ENCODE measurements at regions not wholly inside any gene's neighbourhood (a gene's known extent, or its start where the extent isn't known, plus 50 kb on each side); places are given as distances from the start of the nearest gene placed in this dataset.

- no peaks in the 10 kb centered on the region for H3K9me3 Mint-ChIP-seq
- no peak for TF ChIP-seq CTCF (IDR thresholded peaks at IDR 0.05)
- no peak for DNase-seq
- peaks cover 7 to 31% of the 10 kb centered on the region in 2 donors for H3K27me3 Mint-ChIP-seq (ENCODE audit: low read depth in 2 of 2)
- Histone ChIP-seq H3K27me3 (ENCODE audit: control insufficient read depth, insufficient read depth, low read length) (no peaks in the 10 kb centered on the region), H3K9me3 (ENCODE audit: control insufficient read depth, insufficient read depth, low read length) (no peaks in the 10 kb centered on the region), H3K36me3 (ENCODE audit: control insufficient read depth, insufficient read depth, low read length) (no peaks in the 10 kb centered on the region), H3K4me1 (ENCODE audit: control insufficient read depth, insufficient read depth, low read length) (no peaks in the 10 kb centered on the region), H3K27ac (ENCODE audit: low read length) (no peak overlapping the region), H3K4me3 (ENCODE audit: low read length) (no peak overlapping the region)
- no peaks in the 10 kb centered on the region for H3K36me3 Mint-ChIP-seq
- H3K4me1 Mint-ChIP-seq, result peaks cover 0 to under 1% of the 10 kb centered on the region in 2 donors
- 100% methylated on average over 2 of the region's 3 CpGs for WGBS (ENCODE audit: insufficient coverage)
- H3K4me3 Mint-ChIP-seq, result no peak overlapping the region
- ATAC-seq, result no peak
- intact Hi-C loops (cut with micrococcal nuclease), result no loop called here
- H3K27ac Mint-ChIP-seq, result no peak overlapping the region
These were observed 237.9 kb downstream of the MAN2A1 start for GRCh38 chr5:109927639-109928038.

GRCh38 chr5:109928046-109928445 lies 238.3 kb downstream of the MAN2A1 start:
- no peak for TF ChIP-seq CTCF (IDR thresholded peaks at IDR 0.05)
- intact Hi-C loops (cut with micrococcal nuclease), result no loop called here
- no peak overlapping the region for H3K4me3 ChIP-seq (ENCODE audit: low read length)
- H3K27ac Mint-ChIP-seq, result no peak overlapping the region
- H3K27ac ChIP-seq (ENCODE audit: low read length), result no peak overlapping the region
- no peaks in the 10 kb centered on the region for H3K36me3 ChIP-seq (ENCODE audit: control insufficient read depth, insufficient read depth, low read length)
- WGBS (ENCODE audit: insufficient coverage), result 100% methylated on average over 1 of the region's 2 CpGs
- H3K27me3 ChIP-seq (ENCODE audit: control insufficient read depth, insufficient read depth, low read length), result no peaks in the 10 kb centered on the region
- no peaks in the 10 kb centered on the region for H3K4me1 ChIP-seq (ENCODE audit: control insufficient read depth, insufficient read depth, low read length)
- ATAC-seq (no peak), DNase-seq (no peak)
- H3K4me3 Mint-ChIP-seq, result no peak overlapping the region
- H3K9me3 ChIP-seq (ENCODE audit: control insufficient read depth, insufficient read depth, low read length), result no peaks in the 10 kb centered on the region
- H3K27me3 Mint-ChIP-seq (ENCODE audit: low read depth in 2 of 2), result peaks cover 7 to 31% of the 10 kb centered on the region in 2 donors
- H3K9me3 Mint-ChIP-seq, result no peaks in the 10 kb centered on the region
- H3K4me1 Mint-ChIP-seq, result no peaks in the 10 kb centered on the region
- no peaks in the 10 kb centered on the region for H3K36me3 Mint-ChIP-seq

GRCh38 chr5:109928811-109929210 lies 239.1 kb downstream of the MAN2A1 start:
- Histone ChIP-seq H3K27ac (ENCODE audit: low read length) (no peak overlapping the region), H3K4me1 (ENCODE audit: control insufficient read depth, insufficient read depth, low read length) (no peaks in the 10 kb centered on the region), H3K9me3 (ENCODE audit: control insufficient read depth, insufficient read depth, low read length) (no peaks in the 10 kb centered on the region), H3K36me3 (ENCODE audit: control insufficient read depth, insufficient read depth, low read length) (no peaks in the 10 kb centered on the region), H3K4me3 (ENCODE audit: low read length) (no peak overlapping the region), H3K27me3 (ENCODE audit: control insufficient read depth, insufficient read depth, low read length) (no peaks in the 10 kb centered on the region)
- no peak for TF ChIP-seq CTCF (IDR thresholded peaks at IDR 0.05)
- H3K4me1 Mint-ChIP-seq, result no peaks in the 10 kb centered on the region
- no peak for DNase-seq
- H3K9me3 Mint-ChIP-seq, result no peaks in the 10 kb centered on the region
- ATAC-seq, result no peak
- H3K4me3 Mint-ChIP-seq, result no peak overlapping the region
- H3K27ac Mint-ChIP-seq, result no peak overlapping the region
- no peaks in the 10 kb centered on the region for H3K36me3 Mint-ChIP-seq
- intact Hi-C loops (cut with micrococcal nuclease), result no loop called here
- WGBS (ENCODE audit: insufficient coverage), result 86% methylated on average over 2 of the region's 2 CpGs
- peaks cover 9 to 31% of the 10 kb centered on the region in 2 donors for H3K27me3 Mint-ChIP-seq (ENCODE audit: low read depth in 2 of 2)

- Mint-ChIP-seq H3K9me3 (no peaks in the 10 kb centered on the region), H3K4me1 (no peaks in the 10 kb centered on the region), H3K36me3 (no peaks in the 10 kb centered on the region), H3K4me3 (no peak overlapping the region), H3K27ac (no peak overlapping the region), H3K27me3 (ENCODE audit: low read depth in 2 of 2) (peaks cover 9 to 31% of the 10 kb centered on the region in 2 donors)
- no peaks in the 10 kb centered on the region for H3K27me3 ChIP-seq (ENCODE audit: control insufficient read depth, insufficient read depth, low read length)
- intact Hi-C loops (cut with micrococcal nuclease), result no loop called here
- H3K4me3 ChIP-seq (ENCODE audit: low read length), result no peak overlapping the region
- H3K4me1 ChIP-seq (ENCODE audit: control insufficient read depth, insufficient read depth, low read length), result no peaks in the 10 kb centered on the region
- TF ChIP-seq CTCF (IDR thresholded peaks at IDR 0.05), result no peak
- WGBS (ENCODE audit: insufficient coverage), result 76% methylated on average over 2 of the region's 4 CpGs
- H3K9me3 ChIP-seq (ENCODE audit: control insufficient read depth, insufficient read depth, low read length), result no peaks in the 10 kb centered on the region
- DNase-seq (no peak), ATAC-seq (no peak)
- H3K36me3 ChIP-seq (ENCODE audit: control insufficient read depth, insufficient read depth, low read length), result no peaks in the 10 kb centered on the region
- no peak overlapping the region for H3K27ac ChIP-seq (ENCODE audit: low read length)
These were observed 239.6 kb downstream of the MAN2A1 start for GRCh38 chr5:109929376-109929775.

Measured in natural killer cell (primary cell).